ENCODE measurements at regions not wholly inside any gene's neighbourhood (a gene's known extent, or its start where the extent isn't known, plus 50 kb on each side); places are given as distances from the start of the nearest gene placed in this dataset.
A peak's percentile ranks its signal among the peaks of the same experiment; 100 is the strongest.

DNA sequence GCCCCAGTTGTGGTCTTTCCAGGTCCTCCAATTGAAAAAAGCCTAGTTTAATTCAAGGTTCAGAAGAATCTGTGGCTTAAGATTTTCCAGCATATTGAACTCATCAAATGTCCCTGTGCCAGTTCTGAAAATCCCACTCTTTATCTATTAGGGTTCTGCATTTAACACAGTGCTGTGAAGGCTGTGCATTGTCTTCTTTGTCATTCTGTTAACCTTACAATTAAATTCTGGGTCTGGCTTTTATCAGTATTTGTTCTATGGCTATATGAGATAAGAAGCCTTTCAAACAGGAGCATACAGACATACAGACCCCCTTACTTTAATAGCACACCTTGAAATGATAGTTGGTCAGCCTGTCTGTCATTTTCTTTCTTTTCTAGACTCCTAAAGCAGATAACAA, 362.1 kb upstream of the DACH1 start:
- no peak overlapping the region for H3K27ac ChIP-seq (ENCODE audit: insufficient read depth, low read length)

DNA sequence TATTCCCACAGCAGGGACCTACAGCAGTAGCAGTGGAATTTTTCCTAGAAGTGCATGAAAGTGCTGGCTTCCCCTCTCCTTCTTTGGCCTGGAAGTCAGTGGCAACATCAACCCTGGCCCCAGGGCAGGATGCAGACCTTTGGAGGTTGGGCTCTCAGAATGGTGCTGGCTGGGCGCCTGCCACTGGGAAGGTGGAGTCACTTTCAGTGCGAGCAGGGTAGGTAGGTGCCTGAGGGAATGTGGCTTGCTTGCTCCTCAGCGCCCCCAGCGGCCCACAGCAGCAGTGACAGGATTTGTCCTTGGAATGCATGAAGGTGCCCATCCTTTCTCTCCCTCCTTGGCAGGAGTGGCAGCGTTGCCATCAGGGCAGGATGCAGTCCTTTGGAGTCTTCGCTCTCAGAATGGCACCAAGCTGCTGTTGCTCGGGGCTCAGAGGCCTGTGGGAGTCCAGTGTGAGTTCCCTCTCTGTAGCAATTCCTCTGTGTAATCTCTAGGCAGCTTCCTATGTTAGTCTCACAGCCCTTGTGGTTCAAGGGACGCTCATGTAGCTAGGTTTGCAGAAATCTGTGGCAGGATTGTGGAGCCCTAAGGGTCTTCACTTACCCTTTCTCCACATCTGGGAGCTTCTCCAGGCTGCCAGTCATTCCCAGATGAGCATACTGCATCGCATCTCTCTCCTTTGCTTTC, 354.4 kb upstream of the DACH1 start:
- no peak for DNase-seq (ENCODE audit: low read depth in 2 of 2)
- Histone ChIP-seq H3K4me3 (replicated peaks in 1 of 4; ENCODE audit: control extremely low read depth in 1 of 4, insufficient read depth in 1 of 4, low read depth in 3 of 4, low read length in 4 of 4) (no peak overlapping the region), H3K4me2 (ENCODE audit: extremely low read depth, insufficient read depth, low read length) (no peak overlapping the region), H4K20me1 (ENCODE audit: control insufficient read depth, extremely low read depth, insufficient read depth, low read length) (no peaks in the 10 kb centered on the region), H2AFZ (ENCODE audit: low read length) (no peak overlapping the region), H3K79me2 (ENCODE audit: control insufficient read depth, insufficient read depth, low read length) (no peaks in the 10 kb centered on the region), H3K9me3 (ENCODE audit: control insufficient read depth, insufficient read depth, low read depth, low read length) (no peaks in the 10 kb centered on the region), H3K36me3 (ENCODE audit: control insufficient read depth, insufficient read depth, low read length) (no peaks in the 10 kb centered on the region), H3K4me1 (ENCODE audit: control insufficient read depth, extremely low read depth, insufficient read depth, low read length) (no peaks in the 10 kb centered on the region), H3K27me3 (ENCODE audit: control insufficient read depth, insufficient read depth, low read length) (no peaks in the 10 kb centered on the region), H3K27ac (ENCODE audit: insufficient read depth, low read length) (no peak overlapping the region), H3K9ac (ENCODE audit: insufficient read depth, low read length) (no peak overlapping the region)
- no peak for TF ChIP-seq EZH2 (IDR thresholded peaks at IDR 0.05; ENCODE audit: low read length, missing control alignments)
- TF ChIP-seq, protein P1, sequence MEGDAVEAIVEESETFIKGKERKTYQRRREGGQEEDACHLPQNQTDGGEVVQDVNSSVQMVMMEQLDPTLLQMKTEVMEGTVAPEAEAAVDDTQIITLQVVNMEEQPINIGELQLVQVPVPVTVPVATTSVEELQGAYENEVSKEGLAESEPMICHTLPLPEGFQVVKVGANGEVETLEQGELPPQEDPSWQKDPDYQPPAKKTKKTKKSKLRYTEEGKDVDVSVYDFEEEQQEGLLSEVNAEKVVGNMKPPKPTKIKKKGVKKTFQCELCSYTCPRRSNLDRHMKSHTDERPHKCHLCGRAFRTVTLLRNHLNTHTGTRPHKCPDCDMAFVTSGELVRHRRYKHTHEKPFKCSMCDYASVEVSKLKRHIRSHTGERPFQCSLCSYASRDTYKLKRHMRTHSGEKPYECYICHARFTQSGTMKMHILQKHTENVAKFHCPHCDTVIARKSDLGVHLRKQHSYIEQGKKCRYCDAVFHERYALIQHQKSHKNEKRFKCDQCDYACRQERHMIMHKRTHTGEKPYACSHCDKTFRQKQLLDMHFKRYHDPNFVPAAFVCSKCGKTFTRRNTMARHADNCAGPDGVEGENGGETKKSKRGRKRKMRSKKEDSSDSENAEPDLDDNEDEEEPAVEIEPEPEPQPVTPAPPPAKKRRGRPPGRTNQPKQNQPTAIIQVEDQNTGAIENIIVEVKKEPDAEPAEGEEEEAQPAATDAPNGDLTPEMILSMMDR (conservative IDR thresholded peaks at IDR 0.05 in 1 of 2, IDR thresholded peaks at IDR 0.05 in 1 of 2; ENCODE audit: low read depth in 1 of 2, low read length in 2 of 2), result peak; percentile 34 to 55

More for the DNA sequence above, 362.1 kb upstream of the DACH1 start:
- H3K79me2 ChIP-seq (ENCODE audit: control insufficient read depth, insufficient read depth, low read length), result no peaks in the 10 kb centered on the region
- H3K4me1 ChIP-seq (ENCODE audit: control insufficient read depth, extremely low read depth, insufficient read depth, low read length), result no peaks in the 10 kb centered on the region
- no peaks in the 10 kb centered on the region for H3K36me3 ChIP-seq (ENCODE audit: control insufficient read depth, insufficient read depth, low read length)
- H3K4me2 ChIP-seq (ENCODE audit: extremely low read depth, insufficient read depth, low read length), result no peak overlapping the region
- no peak for DNase-seq (ENCODE audit: low read depth in 2 of 2)
- H3K4me3 ChIP-seq (replicated peaks in 1 of 4; ENCODE audit: control extremely low read depth in 1 of 4, insufficient read depth in 1 of 4, low read depth in 3 of 4, low read length in 4 of 4), result no peak overlapping the region
- H3K27me3 ChIP-seq (ENCODE audit: control insufficient read depth, insufficient read depth, low read length), result no peaks in the 10 kb centered on the region
- H3K9ac ChIP-seq (ENCODE audit: insufficient read depth, low read length), result no peak overlapping the region
- TF ChIP-seq, protein P1 (conservative IDR thresholded peaks at IDR 0.05 in 1 of 2, IDR thresholded peaks at IDR 0.05 in 1 of 2; ENCODE audit: low read depth in 1 of 2, low read length in 2 of 2), result no peak
- no peak for TF ChIP-seq EZH2 (IDR thresholded peaks at IDR 0.05; ENCODE audit: low read length, missing control alignments)
- no peaks in the 10 kb centered on the region for H4K20me1 ChIP-seq (ENCODE audit: control insufficient read depth, extremely low read depth, insufficient read depth, low read length)
- H3K9me3 ChIP-seq (ENCODE audit: control insufficient read depth, insufficient read depth, low read depth, low read length), result no peaks in the 10 kb centered on the region
- H2AFZ ChIP-seq (ENCODE audit: low read length), result no peak overlapping the region

DNA sequence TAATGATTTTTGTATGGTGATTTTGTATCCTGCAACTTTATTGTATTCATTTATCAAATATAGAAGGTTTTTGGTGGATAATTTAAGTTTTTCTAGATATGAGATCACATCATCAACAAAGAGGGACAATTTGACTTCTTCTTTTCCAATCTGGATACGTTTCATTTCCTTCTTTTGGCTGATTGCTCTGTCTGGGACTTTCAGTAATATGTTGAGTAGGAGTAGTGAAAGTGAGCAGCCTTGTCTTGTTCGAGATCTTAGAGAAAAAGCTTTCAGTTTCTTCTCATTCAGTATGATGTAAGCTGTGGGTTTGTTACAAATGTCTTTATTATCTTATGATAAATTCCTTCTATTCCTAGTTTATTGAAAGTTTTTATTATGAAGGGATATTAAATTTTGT, 352.0 kb upstream of the DACH1 start:
- no peaks in the 10 kb centered on the region for H3K9me3 ChIP-seq (ENCODE audit: control insufficient read depth, insufficient read depth, low read depth, low read length)
- no peak for TF ChIP-seq EZH2 (IDR thresholded peaks at IDR 0.05; ENCODE audit: low read length, missing control alignments)
- TF ChIP-seq, protein P1 (conservative IDR thresholded peaks at IDR 0.05 in 1 of 2, IDR thresholded peaks at IDR 0.05 in 1 of 2; ENCODE audit: low read depth in 1 of 2, low read length in 2 of 2), result no peak
- no peak overlapping the region for H3K27ac ChIP-seq (ENCODE audit: insufficient read depth, low read length)
- H2AFZ ChIP-seq (ENCODE audit: low read length), result no peak overlapping the region
- H3K4me2 ChIP-seq (ENCODE audit: extremely low read depth, insufficient read depth, low read length), result no peak overlapping the region
- no peaks in the 10 kb centered on the region for H3K4me1 ChIP-seq (ENCODE audit: control insufficient read depth, extremely low read depth, insufficient read depth, low read length)
- H4K20me1 ChIP-seq (ENCODE audit: control insufficient read depth, extremely low read depth, insufficient read depth, low read length), result no peaks in the 10 kb centered on the region
- no peaks in the 10 kb centered on the region for H3K27me3 ChIP-seq (ENCODE audit: control insufficient read depth, insufficient read depth, low read length)
- no peaks in the 10 kb centered on the region for H3K79me2 ChIP-seq (ENCODE audit: control insufficient read depth, insufficient read depth, low read length)
- H3K9ac ChIP-seq (ENCODE audit: insufficient read depth, low read length), result no peak overlapping the region
- H3K4me3 ChIP-seq (replicated peaks in 1 of 4; ENCODE audit: control extremely low read depth in 1 of 4, insufficient read depth in 1 of 4, low read depth in 3 of 4, low read length in 4 of 4), result no peak overlapping the region
- no peaks in the 10 kb centered on the region for H3K36me3 ChIP-seq (ENCODE audit: control insufficient read depth, insufficient read depth, low read length)
- DNase-seq (ENCODE audit: low read depth in 2 of 2), result no peak

Data from fibroblast of lung (primary cell).